ENCODE measurements at regions not wholly inside any gene's neighbourhood (a gene's known extent, or its start where the extent isn't known, plus 50 kb on each side); places are given as distances from the start of the nearest gene placed in this dataset.

DNA sequence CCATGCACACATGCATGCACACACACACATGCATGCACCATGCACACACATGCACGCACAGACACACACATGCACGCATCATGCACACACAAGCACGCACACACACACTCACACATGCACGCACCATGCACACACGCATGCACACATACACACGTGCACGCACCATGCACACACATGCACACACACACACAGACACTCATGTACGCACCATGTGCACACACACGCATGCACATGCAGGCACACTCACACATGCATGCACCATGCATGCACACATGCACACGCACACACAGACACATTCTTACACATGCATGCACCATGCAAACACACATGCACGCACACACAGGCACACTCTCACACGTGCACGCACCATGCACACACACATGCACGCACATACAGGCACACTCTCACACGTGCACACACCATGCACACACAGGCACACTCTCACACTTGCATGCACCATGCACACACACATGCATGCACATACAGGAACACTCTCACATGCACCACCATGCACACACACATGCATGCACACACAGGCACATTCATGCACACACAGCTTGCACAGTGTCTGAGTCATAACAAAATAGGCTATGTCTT, 117.5 kb downstream of the TENT4A start:
- no peak for ATAC-seq
- intact Hi-C loops (cut with DNase I): loop anchor here (10.0 kb wide), 2 partner anchors 66 to 196 kb away; partner anchors contain the start of genes NSUN2 (in 1 of the 2) and SRD5A1 (in 1 of the 2)

DNA sequence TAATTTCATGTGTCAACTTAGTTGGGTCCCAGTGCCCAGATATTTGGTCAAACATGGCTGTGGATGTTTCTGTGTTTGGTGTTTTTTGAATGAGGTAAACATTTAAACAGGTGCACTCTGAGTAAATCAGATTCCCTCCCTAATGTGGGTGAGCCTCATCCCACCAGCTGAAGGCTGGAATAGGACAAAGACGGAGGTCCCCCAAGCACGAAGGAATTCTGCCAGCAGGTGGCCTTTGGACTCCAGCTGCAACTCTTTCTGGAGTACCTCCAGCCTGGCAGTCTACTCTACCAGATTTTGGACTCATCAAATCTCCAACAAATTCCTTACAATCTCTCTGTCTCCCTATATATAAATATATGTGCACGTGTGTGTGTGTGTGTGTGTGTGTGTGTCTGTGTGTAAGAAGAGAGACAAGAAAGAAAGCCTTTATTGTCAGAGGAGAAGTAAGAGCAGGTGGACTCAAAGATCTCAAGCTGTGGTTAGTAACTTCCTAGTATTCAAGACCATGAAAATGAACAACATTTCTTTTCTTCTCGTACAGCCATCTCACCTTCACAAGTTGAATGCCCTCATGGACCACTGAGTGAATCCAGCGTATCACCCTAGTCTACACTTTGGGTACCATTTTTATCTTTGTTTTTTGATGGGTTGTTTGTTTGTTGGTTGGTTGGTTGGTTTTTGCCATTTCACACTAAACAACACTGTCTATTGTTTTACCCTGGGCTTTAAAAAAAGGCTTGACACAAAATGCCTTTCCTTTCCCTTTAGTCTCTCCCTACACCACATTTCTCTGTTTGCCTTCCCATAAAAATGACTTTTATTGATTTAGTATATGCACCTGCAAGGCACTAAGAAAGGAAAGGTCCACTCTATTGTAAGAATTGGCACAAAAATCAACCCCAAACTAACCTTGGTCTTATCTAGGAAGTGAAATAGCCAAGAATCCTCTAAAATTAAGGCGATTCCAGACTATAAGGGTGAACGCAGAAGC, 118.7 kb downstream of the TENT4A start:
- H3K4me3 ChIP-seq: no peak overlapping the region
- no peaks in the 10 kb centered on the region for H3K36me3 ChIP-seq (ENCODE audit: insufficient read depth in 1 of 2, low read depth in 1 of 2)
- peak overlapping the region; percentile 70 for H3K27ac ChIP-seq
- ATAC-seq (no peak), DNase-seq (no peak)
- 64 to 68% (median 66%) methylated on average over 7 of the region's 7 CpGs for WGBS, 3 donors
- TF ChIP-seq, protein P1, sequence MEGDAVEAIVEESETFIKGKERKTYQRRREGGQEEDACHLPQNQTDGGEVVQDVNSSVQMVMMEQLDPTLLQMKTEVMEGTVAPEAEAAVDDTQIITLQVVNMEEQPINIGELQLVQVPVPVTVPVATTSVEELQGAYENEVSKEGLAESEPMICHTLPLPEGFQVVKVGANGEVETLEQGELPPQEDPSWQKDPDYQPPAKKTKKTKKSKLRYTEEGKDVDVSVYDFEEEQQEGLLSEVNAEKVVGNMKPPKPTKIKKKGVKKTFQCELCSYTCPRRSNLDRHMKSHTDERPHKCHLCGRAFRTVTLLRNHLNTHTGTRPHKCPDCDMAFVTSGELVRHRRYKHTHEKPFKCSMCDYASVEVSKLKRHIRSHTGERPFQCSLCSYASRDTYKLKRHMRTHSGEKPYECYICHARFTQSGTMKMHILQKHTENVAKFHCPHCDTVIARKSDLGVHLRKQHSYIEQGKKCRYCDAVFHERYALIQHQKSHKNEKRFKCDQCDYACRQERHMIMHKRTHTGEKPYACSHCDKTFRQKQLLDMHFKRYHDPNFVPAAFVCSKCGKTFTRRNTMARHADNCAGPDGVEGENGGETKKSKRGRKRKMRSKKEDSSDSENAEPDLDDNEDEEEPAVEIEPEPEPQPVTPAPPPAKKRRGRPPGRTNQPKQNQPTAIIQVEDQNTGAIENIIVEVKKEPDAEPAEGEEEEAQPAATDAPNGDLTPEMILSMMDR (IDR thresholded peaks at IDR 0.05): no peak
- intact Hi-C loops (cut with DNase I): loop anchor here (10.0 kb wide), 2 partner anchors 67 to 197 kb away; partner anchors contain the start of genes NSUN2 (in 1 of the 2) and SRD5A1 (in 1 of the 2)
- H3K4me1 ChIP-seq: peaks cover 29% of the 10 kb centered on the region
- H3K9me3 ChIP-seq: no peaks in the 10 kb centered on the region
- H3K27me3 ChIP-seq (ENCODE audit: insufficient read depth in 3 of 3, low read length in 2 of 3): no peaks in the 10 kb centered on the region

More for the DNA sequence above, 117.5 kb downstream of the TENT4A start:
- Histone ChIP-seq H3K27me3 (ENCODE audit: insufficient read depth in 3 of 3, low read length in 2 of 3) (no peaks in the 10 kb centered on the region), H3K36me3 (ENCODE audit: insufficient read depth in 1 of 2, low read depth in 1 of 2) (no peaks in the 10 kb centered on the region), H3K9me3 (no peaks in the 10 kb centered on the region), H3K27ac (no peak overlapping the region), H3K4me1 (peaks cover 29% of the 10 kb centered on the region), H3K4me3 (no peak overlapping the region)
- no peak for DNase-seq
- TF ChIP-seq, protein P1 (IDR thresholded peaks at IDR 0.05): no peak
- WGBS, 3 donors: 87 to 98% (median 93%) methylated on average over 15 of the region's 15 CpGs

DNA sequence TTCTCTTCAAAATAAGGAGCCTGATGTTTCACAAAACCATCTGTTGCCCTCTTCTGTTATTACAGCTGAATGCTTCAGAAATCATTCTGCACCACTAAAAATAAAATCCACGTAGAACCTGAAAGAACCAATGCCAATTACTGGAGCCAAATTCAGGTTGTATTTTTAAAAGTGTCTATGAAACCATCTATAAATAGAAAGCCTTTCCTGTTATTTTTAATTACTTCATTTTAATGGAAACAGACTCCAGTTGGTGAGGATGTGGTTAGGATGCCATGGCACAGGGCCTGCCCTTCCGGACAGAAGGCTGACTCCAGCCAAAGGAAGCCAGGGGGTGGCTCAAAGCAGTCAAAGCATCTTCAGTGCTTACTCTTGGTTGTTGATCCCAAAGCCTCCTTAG, 119.8 kb downstream of the TENT4A start:
- 0 to 19% (median 8%) methylated on average over 2 of the region's 2 CpGs for WGBS, 3 donors
- TF ChIP-seq, protein P1 (IDR thresholded peaks at IDR 0.05): no peak
- Histone ChIP-seq H3K36me3 (ENCODE audit: insufficient read depth in 1 of 2, low read depth in 1 of 2) (no peaks in the 10 kb centered on the region), H3K4me1 (peaks cover 29% of the 10 kb centered on the region), H3K4me3 (no peak overlapping the region), H3K27me3 (ENCODE audit: insufficient read depth in 3 of 3, low read length in 2 of 3) (no peaks in the 10 kb centered on the region), H3K9me3 (no peaks in the 10 kb centered on the region), H3K27ac (peak overlapping the region; percentile 72)
- ATAC-seq (peak; percentile 95 to 98 (median 97)), DNase-seq (peak; percentile 59 to 82)
- intact Hi-C loops (cut with DNase I): loop anchor here (10.0 kb wide), 2 partner anchors 68 to 198 kb away; partner anchors contain the start of genes NSUN2 (in 1 of the 2) and SRD5A1 (in 1 of the 2)

DNA sequence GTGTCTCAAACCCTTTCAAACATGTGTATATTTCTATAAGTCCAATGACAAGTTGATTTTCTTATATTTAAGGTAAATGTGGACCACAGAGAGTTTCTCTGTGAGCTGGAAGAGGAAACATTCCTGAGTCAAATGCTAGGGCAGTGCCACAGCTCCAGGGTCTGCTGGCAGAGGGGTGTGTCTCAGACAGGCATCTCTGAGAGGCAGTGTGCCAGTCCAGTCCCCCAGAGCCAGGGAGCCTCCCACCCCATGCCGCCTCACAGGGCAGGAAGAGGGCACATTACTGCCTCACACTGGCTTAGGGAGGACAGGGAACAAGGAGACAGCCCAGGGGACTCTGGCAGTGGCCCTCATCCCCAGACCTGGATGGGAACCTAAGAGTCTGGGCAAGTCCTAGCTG, 120.2 kb downstream of the TENT4A start:
- H3K4me3 ChIP-seq: no peak overlapping the region
- H3K36me3 ChIP-seq (ENCODE audit: insufficient read depth in 1 of 2, low read depth in 1 of 2): no peaks in the 10 kb centered on the region
- TF ChIP-seq, protein P1 (IDR thresholded peaks at IDR 0.05): no peak
- H3K27me3 ChIP-seq (ENCODE audit: insufficient read depth in 3 of 3, low read length in 2 of 3): no peaks in the 10 kb centered on the region
- no peak for DNase-seq
- intact Hi-C loops (cut with DNase I): loop anchor here (10.0 kb wide), 2 partner anchors 69 to 199 kb away; partner anchors contain the start of genes NSUN2 (in 1 of the 2) and SRD5A1 (in 1 of the 2)
- peak; percentile 14 to 39 (median 26) for ATAC-seq
- no peaks in the 10 kb centered on the region for H3K9me3 ChIP-seq
- H3K4me1 ChIP-seq: peaks cover 29% of the 10 kb centered on the region
- WGBS, 3 donors: 75 to 91% (median 89%) methylated on average over 1 of the region's 1 CpG
- H3K27ac ChIP-seq: peak overlapping the region; percentile 72

Data from psoas muscle (tissue), 7 donors.